Panc1 (cell line): ENCODE measurements at regions not wholly inside any gene's neighbourhood (a gene's known extent, or its start where the extent isn't known, plus 50 kb on each side); places are given as distances from the start of the nearest gene placed in this dataset.

Source experiments
- ATAC-seq: fragments of 200-7000 bp; cut with Tn5 transposase; 2 replicates; pipeline ENCODE4 v1.9.1; 2020; ENCODE audit warnings: mild to moderate bottlenecking, moderate library complexity
- BruUV-seq: library from RNA; stranded (reverse); fragments of 400-500 nt; replicated peaks from 2 replicates; lab custom pipeline; 2021; lab: Mats Ljungman, UMichigan
- CTCF ChIA-PET: fragments of 300-600 bp; sonication (Branson Sonifier 250); formaldehyde crosslinking; loops from one replicate; lab custom pipeline; 2022; ENCODE audit warnings: antibody characterized with exemption; lab: Charles Lee
- POLR2A ChIA-PET: fragments of 300-600 bp; sonication (Branson Sonifier 250); formaldehyde crosslinking; loops from one replicate; lab custom pipeline; 2022; ENCODE audit warnings: antibody characterized with exemption; lab: Charles Lee
- DNase-seq: peaks from one replicate; pipeline ENCODE4 v3.0.0-alpha.2; 2010; ENCODE audit warnings: low read depth, low spot score
- H3K27ac ChIP-seq: 2 replicates; pipeline ENCODE4 v1.5.1; 2011; ENCODE audit warnings: mild to moderate bottlenecking, low read length, inconsistent platforms
- H3K27me3 ChIP-seq: fragments of 200-500 bp; sonication (Bioruptor generic); 2 replicates; pipeline ENCODE4 v1.6.0; 2014; ENCODE audit warnings: low read length, inconsistent platforms; ENCODE audit not compliant: control insufficient read depth, insufficient read depth
- H3K36me3 ChIP-seq: fragments of 200-500 bp; sonication (Bioruptor generic); 2 replicates; pipeline ENCODE4 v1.5.1; 2014; ENCODE audit warnings: inconsistent platforms, mild to moderate bottlenecking, low read length, moderate library complexity; ENCODE audit not compliant: control insufficient read depth, insufficient read depth
- H3K4me1 ChIP-seq: 2 replicates; pipeline ENCODE4 v1.5.1; 2011; ENCODE audit warnings: inconsistent platforms, mild to moderate bottlenecking, low read length, moderate library complexity; ENCODE audit not compliant: control insufficient read depth, insufficient read depth
- H3K4me3 ChIP-seq, 2 experiments: 2 replicates each; pipeline ENCODE4 v1.5.1; 2011 to 2012; ENCODE audit warnings: low read depth in 2 of 2, low read length in 2 of 2, mild to moderate bottlenecking in 2 of 2, inconsistent platforms in 1 of 2, moderate library complexity in 1 of 2
- H3K9me3 ChIP-seq: fragments of 200-500 bp; sonication (Bioruptor generic); 2 replicates; pipeline ENCODE4 v1.5.1; 2014; ENCODE audit warnings: low read depth, mild to moderate bottlenecking, inconsistent platforms, low read length, moderate library complexity; ENCODE audit not compliant: control insufficient read depth, insufficient read depth
- CTCF ChIP-seq: fragments of 450-650 bp; IDR thresholded peaks from 2 replicates; pipeline ENCODE4 v1.5.1; 2017; ENCODE audit warnings: mild to moderate bottlenecking
- POLR2AphosphoS5 ChIP-seq: IDR thresholded peaks from 2 replicates; pipeline ENCODE4 v1.6.1; 2012; ENCODE audit warnings: mild to moderate bottlenecking, low read depth, low read length, moderate library complexity
- REST ChIP-seq, 2 experiments: IDR thresholded peaks; 2 replicates each; pipeline ENCODE4 v1.6.1; 2011 to 2012; ENCODE audit warnings: low read depth in 2 of 2, control low read depth in 1 of 2, low read length in 1 of 2, mild to moderate bottlenecking in 1 of 2, moderate library complexity in 1 of 2; ENCODE audit not compliant: insufficient read depth in 1 of 2
- SIN3A ChIP-seq: IDR thresholded peaks from 2 replicates; pipeline ENCODE4 v1.6.1; 2012; ENCODE audit warnings: low read depth, mild to moderate bottlenecking, low read length, moderate library complexity, borderline replicate concordance; ENCODE audit not compliant: insufficient read depth
- TCF7L2 ChIP-seq: IDR thresholded peaks from 2 replicates; pipeline ENCODE4 v1.6.1; 2011; ENCODE audit warnings: mild to moderate bottlenecking, low read depth, low read length, inconsistent platforms
- in situ Hi-C: cut with HindIII; loops from 2 replicates; pipeline ENCODE4 v1.10.0; 2016; ENCODE audit warnings: low sequenced_read_pairs, low pct_unique_long_range_greater_than_20kb
- intact Hi-C: fragments of 100-400 bp; cut with micrococcal nuclease; formaldehyde crosslinking; loops from one replicate; pipeline ENCODE4 v1.10.0; 2022; ENCODE audit not compliant: unreplicated experiment

GRCh38 chr2:155021618-155022017 is 323.1 kb downstream of the KCNJ3 start:
- ChIA-PET CTCF (no interaction called here), POLR2A (no interaction called here)
- Histone ChIP-seq H3K9me3 (no peaks in the 10 kb centered on the region), H3K27ac (no peak overlapping the region), H3K27me3 (no peaks in the 10 kb centered on the region), H3K36me3 (no peaks in the 10 kb centered on the region), H3K4me1 (no peaks in the 10 kb centered on the region), H3K4me3 (no peak overlapping the region)
- intact Hi-C loops = no loop called here
- TF ChIP-seq CTCF (no peak), POLR2AphosphoS5 (no peak), SIN3A (no peak), TCF7L2 (no peak), REST (IDR thresholded peaks at IDR 0.05; ENCODE audit: insufficient read depth in 1 of 2, low read depth in 2 of 2, low read length in 1 of 2) (no peak)
- ATAC-seq (no peak), DNase-seq (no peak)
- BruUV-seq = no TSS peak
- in situ Hi-C loops = no loop called here

- TF ChIP-seq REST (IDR thresholded peaks at IDR 0.05; ENCODE audit: insufficient read depth in 1 of 2, low read depth in 2 of 2, low read length in 1 of 2) (no peak), TCF7L2 (no peak), POLR2AphosphoS5 (no peak), SIN3A (no peak), CTCF (no peak)
Measured at GRCh38 chr2:155020246-155020645, 321.8 kb downstream of the KCNJ3 start.

More at GRCh38 chr2:155020246-155020645, 321.8 kb downstream of the KCNJ3 start:
- Histone ChIP-seq H3K4me3 (no peak overlapping the region), H3K9me3 (no peaks in the 10 kb centered on the region), H3K27ac (no peak overlapping the region), H3K27me3 (no peaks in the 10 kb centered on the region), H3K36me3 (no peaks in the 10 kb centered on the region), H3K4me1 (no peaks in the 10 kb centered on the region)
- ChIA-PET CTCF (no interaction called here), POLR2A (no interaction called here)
- in situ Hi-C loops = no loop called here
- BruUV-seq = no TSS peak
- DNase-seq = no peak
- no peak for ATAC-seq
- intact Hi-C loops = no loop called here
